ENCODE measurements at regions not wholly inside any gene's neighbourhood (a gene's known extent, or its start where the extent isn't known, plus 50 kb on each side); places are given as distances from the start of the nearest gene placed in this dataset.
"Not testable (repeated sequence)": the region's sequence is repeated elsewhere in the genome, so short reads cannot be mapped to it uniquely, and the experiment has no call there.

GRCh38 chr12:74016324-74016723 lies 521.3 kb upstream of the ATXN7L3B start:
- not testable (repeated sequence) for DNase-seq

- DNase-seq: no peak
Observed at GRCh38 chr12:74018849-74019248, 518.8 kb upstream of the ATXN7L3B start.

GRCh38 chr12:74021937-74022336 lies 515.7 kb upstream of the ATXN7L3B start:
- no peak for DNase-seq

- DNase-seq: no peak
Observed at GRCh38 chr12:74031045-74031444, 506.6 kb upstream of the ATXN7L3B start.

- no peak for DNase-seq
Observed at GRCh38 chr12:74033531-74033930, 504.1 kb upstream of the ATXN7L3B start.

GRCh38 chr12:74039138-74039537 lies 498.5 kb upstream of the ATXN7L3B start:
- DNase-seq: not testable (repeated sequence)

GRCh38 chr12:74043343-74043742 lies 494.3 kb upstream of the ATXN7L3B start:
- DNase-seq: no peak

- no peak for DNase-seq
Observed at GRCh38 chr12:74049348-74049747, 488.3 kb upstream of the ATXN7L3B start.

GRCh38 chr12:74051848-74052247 lies 485.8 kb upstream of the ATXN7L3B start:
- no peak for DNase-seq

- no peak for DNase-seq
Observed at GRCh38 chr12:74066476-74066875, 471.2 kb upstream of the ATXN7L3B start.

- no peak for DNase-seq
Observed at GRCh38 chr12:74071182-74071581, 466.5 kb upstream of the ATXN7L3B start.

GRCh38 chr12:74076918-74077317 lies 460.7 kb upstream of the ATXN7L3B start:
- DNase-seq: no peak

- DNase-seq: no peak
Observed at GRCh38 chr12:74105434-74105833, 432.2 kb upstream of the ATXN7L3B start.

- no peak for DNase-seq
Observed at GRCh38 chr12:74108729-74109128, 428.9 kb upstream of the ATXN7L3B start.

- no peak for DNase-seq
Observed at GRCh38 chr12:74111688-74112360, 425.8 kb upstream of the ATXN7L3B start.

GRCh38 chr12:74119811-74120362 lies 417.7 kb upstream of the ATXN7L3B start:
- DNase-seq: no peak

- DNase-seq: no peak
Observed at GRCh38 chr12:74120644-74121043, 417.0 kb upstream of the ATXN7L3B start.

GRCh38 chr12:74129702-74130101 lies 407.9 kb upstream of the ATXN7L3B start:
- no peak for DNase-seq

GRCh38 chr12:74144396-74144795 lies 393.2 kb upstream of the ATXN7L3B start:
- DNase-seq: no peak

- DNase-seq: no peak
Observed at GRCh38 chr12:74145328-74145727, 392.3 kb upstream of the ATXN7L3B start.

- DNase-seq: no peak
Observed at GRCh38 chr12:74148849-74149248, 388.8 kb upstream of the ATXN7L3B start.

- no peak for DNase-seq
Observed at GRCh38 chr12:74152370-74152769, 385.3 kb upstream of the ATXN7L3B start.

GRCh38 chr12:74166096-74166495 lies 371.5 kb upstream of the ATXN7L3B start:
- no peak for DNase-seq

- no peak for DNase-seq
Observed at GRCh38 chr12:74169607-74170006, 368.0 kb upstream of the ATXN7L3B start.
